ENCODE measurements at regions not wholly inside any gene's neighbourhood (a gene's known extent, or its start where the extent isn't known, plus 50 kb on each side); places are given as distances from the start of the nearest gene placed in this dataset.
"Not testable (repeated sequence)": the region's sequence is repeated elsewhere in the genome, so short reads cannot be mapped to it uniquely, and the experiment has no call there.

- DNase-seq, result no peak
These were observed 592.7 kb upstream of the MAN1A1 start for GRCh38 chr6:119942078-119942752.

GRCh38 chr6:119938752-119939151 is 589.2 kb upstream of the MAN1A1 start:
- no peak for DNase-seq

GRCh38 chr6:119934816-119935215 is 585.3 kb upstream of the MAN1A1 start:
- no peak for DNase-seq

GRCh38 chr6:119929121-119929520 is 579.6 kb upstream of the MAN1A1 start:
- no peak for DNase-seq

GRCh38 chr6:119924888-119925287 is 575.3 kb upstream of the MAN1A1 start:
- not testable (repeated sequence) for DNase-seq

- DNase-seq, result no peak
These were observed 573.3 kb upstream of the MAN1A1 start for GRCh38 chr6:119922814-119923213.

GRCh38 chr6:119921491-119922010 is 572.0 kb upstream of the MAN1A1 start:
- no peak for DNase-seq

GRCh38 chr6:119917186-119917585 is 567.6 kb upstream of the MAN1A1 start:
- DNase-seq, result no peak

GRCh38 chr6:119915971-119916370 is 566.4 kb upstream of the MAN1A1 start:
- DNase-seq, result no peak

- no peak for DNase-seq
These were observed 558.6 kb upstream of the MAN1A1 start for GRCh38 chr6:119908157-119908556.

- no peak for DNase-seq
These were observed 553.1 kb upstream of the MAN1A1 start for GRCh38 chr6:119902681-119903080.

GRCh38 chr6:119896806-119897205 is 547.2 kb upstream of the MAN1A1 start:
- DNase-seq, result no peak

- DNase-seq, result no peak
These were observed 546.1 kb upstream of the MAN1A1 start for GRCh38 chr6:119895626-119896025.

- DNase-seq, result no peak
These were observed 545.2 kb upstream of the MAN1A1 start for GRCh38 chr6:119894811-119895210.

- no peak for DNase-seq
These were observed 542.1 kb upstream of the MAN1A1 start for GRCh38 chr6:119891644-119892043.

GRCh38 chr6:119891206-119891605 is 541.6 kb upstream of the MAN1A1 start:
- no peak for DNase-seq

- DNase-seq, result no peak
These were observed 540.9 kb upstream of the MAN1A1 start for GRCh38 chr6:119890470-119890869.

- DNase-seq, result no peak
These were observed 538.1 kb upstream of the MAN1A1 start for GRCh38 chr6:119887666-119888065.

- DNase-seq, result no peak
These were observed 531.9 kb upstream of the MAN1A1 start for GRCh38 chr6:119881416-119881815.

GRCh38 chr6:119880840-119881239 is 531.3 kb upstream of the MAN1A1 start:
- DNase-seq, result no peak

GRCh38 chr6:119879731-119880130 is 530.2 kb upstream of the MAN1A1 start:
- no peak for DNase-seq

GRCh38 chr6:119874381-119874780 is 524.8 kb upstream of the MAN1A1 start:
- DNase-seq, result no peak

GRCh38 chr6:119873107-119873506 is 523.5 kb upstream of the MAN1A1 start:
- DNase-seq, result no peak

- DNase-seq, result no peak
These were observed 522.0 kb upstream of the MAN1A1 start for GRCh38 chr6:119871520-119871919.

All from activated effector memory CD4-positive, alpha-beta T cell treated with Interleukin-2 at 50 U/mL for 16 hours (primary cell).